ENCODE measurements at regions not wholly inside any gene's neighbourhood (a gene's known extent, or its start where the extent isn't known, plus 50 kb on each side); places are given as distances from the start of the nearest gene placed in this dataset.

- DNase-seq, result no peak
Measured at GRCh38 chr1:227370533-227371254, 52.4 kb upstream of the CDC42BPA start.

- no peak for DNase-seq
Measured at GRCh38 chr1:227369102-227369760, 50.9 kb upstream of the CDC42BPA start.
